Ureter (tissue), 1 donor: ENCODE measurements at regions not wholly inside any gene's neighbourhood (a gene's known extent, or its start where the extent isn't known, plus 50 kb on each side); places are given as distances from the start of the nearest gene placed in this dataset.
A peak's percentile ranks its signal among the peaks of the same experiment; 100 is the strongest.

Experiments used
- DNase-seq: peaks from one replicate; pipeline ENCODE4 v3.0.0-alpha.2; 2020; ENCODE audit warnings: low spot score
- donor health status: DM: yes; HTN: yes; CAD: no.

DNA sequence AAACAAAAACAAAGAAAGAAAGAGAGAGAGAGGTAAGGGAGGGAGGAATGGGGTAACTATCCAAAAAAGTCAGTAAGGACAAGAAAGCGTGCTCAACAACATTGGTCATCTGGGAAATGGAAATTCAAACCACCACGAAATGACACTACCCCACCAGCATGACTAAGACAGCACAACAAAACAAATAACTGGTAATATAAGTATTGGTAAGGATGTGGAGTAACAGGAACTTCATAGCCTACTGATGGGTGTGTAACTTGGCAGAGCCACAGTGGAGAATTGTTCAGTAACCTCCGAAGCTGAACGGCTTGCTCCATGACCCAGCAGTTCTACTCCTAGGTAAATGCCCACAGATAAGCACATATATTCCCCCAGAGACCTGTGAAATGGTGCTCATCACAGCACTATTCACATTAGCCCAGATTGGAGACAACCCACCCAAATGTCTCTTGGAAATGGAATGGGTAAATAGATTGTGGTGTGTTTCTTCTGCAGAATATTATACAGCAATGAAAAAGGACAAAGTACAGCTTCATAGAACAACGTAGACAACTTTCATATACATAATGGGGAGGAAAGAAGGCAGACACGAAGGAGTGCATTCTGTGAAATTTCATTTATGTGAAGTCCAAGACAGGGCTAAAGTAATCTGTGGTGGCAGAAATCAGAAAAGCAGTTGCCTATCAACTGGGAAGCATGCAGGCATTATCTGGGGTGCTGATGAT lies 95.5 kb upstream of the ATP6AP2 start:
- DNase-seq, result no peak

DNA sequence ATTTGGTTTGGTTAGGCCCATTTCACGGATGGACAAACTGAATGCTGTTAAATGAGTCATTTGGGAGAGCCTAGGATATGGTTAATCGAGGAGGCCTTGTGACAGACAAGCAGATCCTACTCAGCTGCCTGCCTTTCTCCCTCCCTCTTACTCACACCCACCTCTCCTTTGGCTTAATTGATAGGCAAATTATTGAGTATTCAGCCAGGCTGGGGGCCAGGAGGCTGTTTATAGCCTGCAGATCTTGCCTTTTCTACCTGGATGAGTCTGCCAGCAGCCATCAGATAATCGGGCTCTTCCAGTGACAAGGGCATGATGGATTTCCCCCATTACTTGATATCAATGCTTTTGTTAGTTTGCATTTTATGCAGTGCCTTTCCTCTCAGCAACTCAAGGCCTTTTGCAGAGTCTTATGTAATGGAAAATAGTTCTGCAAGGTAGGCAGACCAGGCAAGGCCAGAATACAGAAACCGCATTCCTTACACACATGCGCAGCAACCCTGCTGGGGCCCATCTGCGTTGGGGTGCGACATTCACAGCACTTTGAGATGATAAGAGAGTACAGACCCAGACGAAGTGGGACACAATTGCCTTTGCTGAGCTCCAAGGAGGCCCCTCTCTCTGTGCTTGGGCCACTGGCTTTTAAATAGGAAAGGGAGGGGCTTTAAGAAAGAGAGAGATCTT lies 96.2 kb upstream of the ATP6AP2 start:
- no peak for DNase-seq

DNA sequence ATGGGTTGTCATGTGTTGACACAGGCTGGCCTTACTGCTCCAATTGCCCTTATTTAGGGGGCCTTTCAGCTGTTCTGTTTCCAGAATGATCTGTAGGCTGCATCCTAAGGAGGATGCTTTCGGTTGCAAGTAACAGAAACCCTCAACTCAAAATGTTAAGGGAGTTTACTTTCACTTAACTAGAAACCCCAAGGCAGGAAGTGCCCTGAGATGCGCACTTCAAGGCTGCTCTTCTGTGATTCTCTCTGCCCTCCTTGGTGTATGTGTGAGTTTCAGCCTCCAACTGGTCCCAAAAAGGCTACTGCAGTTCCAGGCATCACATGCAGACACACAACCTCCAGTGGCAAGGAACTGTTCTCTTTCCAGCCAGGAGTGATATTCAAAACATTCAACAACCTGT lies 97.3 kb upstream of the ATP6AP2 start:
- no peak for DNase-seq

DNA sequence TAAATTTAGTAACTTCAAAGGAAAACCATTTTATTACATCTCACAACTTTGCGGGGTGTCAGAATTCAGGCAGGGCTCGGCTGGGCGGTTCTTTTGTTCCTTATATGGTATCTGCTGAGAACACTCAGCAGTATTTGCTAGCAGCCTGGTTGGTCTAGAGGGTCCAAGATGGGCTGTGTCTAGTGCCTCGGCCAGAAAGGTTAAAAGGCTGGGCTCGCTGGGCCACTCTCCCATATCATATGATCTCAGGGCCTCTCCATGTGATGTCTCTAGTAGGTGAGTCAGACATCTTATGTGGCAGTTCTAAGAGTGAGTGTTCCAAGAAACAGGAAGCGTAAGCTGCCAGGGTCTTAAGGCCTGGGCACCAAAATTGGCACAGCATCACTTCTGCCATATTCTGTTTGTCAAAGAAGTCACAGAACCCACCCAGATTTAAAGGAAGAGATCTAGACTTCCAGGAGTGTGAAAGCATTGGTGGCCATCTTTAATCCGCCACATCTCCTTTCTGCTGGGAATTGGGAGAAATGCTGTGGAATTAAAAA lies 100.9 kb upstream of the ATP6AP2 start:
- no peak for DNase-seq

DNA sequence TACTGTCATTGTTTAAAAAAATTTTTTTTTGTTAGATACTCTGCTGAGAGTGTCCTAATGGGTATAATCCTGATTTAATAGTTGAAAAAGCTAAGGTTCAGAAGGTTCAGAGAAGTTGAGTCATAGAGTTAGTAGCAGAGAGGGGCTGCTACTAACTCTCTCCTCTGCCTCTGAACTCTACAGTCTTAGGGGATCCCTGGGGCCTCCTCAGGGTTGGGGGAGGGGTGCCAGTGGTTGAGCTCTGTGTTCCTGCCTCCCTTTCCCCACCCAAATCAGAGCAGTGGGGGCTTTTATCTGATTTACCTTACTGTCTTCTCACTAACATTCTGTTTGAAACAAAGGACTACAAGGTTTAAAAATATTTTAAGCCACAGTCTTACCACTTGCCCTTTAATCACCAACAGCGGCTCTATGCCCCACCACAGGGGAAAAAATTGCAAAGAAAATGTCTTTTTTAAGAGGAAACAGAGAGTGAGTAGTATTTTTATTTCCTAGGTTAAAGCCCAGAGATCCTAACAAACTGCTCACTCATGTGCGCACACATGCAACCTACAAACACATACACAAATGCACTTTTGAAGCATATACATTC lies 102.2 kb upstream of the ATP6AP2 start:
- DNase-seq, result no peak

DNA sequence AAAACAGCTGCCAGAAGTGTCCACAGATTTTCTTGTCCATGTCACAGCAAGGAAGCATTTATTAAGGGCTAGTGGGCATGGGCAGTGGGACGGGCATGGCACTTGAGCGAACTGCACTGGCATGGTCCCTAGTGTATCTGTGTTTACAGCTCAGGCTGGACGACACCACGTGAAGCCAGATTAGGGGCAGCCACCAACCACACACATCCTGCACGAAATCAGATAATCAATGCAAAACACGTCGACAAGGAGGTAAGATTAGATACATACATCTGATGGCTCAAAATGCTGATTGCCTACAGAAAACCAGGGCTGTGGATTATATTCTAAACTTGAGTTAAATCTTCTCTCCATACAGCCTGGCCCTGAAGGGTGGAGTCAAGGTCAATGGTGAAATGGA lies 103.8 kb upstream of the ATP6AP2 start:
- DNase-seq, result no peak

DNA sequence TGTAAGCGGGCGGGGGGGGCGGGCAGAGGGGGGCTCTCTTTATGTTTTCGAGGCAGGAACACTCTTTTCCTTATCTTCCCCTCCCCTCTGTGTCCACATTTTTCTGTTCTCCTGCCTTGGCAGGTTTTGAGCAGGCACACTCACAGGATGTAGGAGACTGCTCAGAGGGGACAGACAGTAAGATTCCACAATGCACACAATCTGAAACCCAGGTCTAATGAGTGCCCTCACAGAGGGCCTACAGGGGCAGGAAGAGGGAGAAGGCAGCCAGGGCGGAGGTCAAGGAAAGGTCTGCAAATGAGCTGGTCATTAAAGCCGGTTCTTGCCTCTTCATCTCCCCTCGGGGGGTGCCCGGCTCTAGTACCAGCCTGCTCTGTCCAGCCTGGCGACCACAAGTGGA lies 106.1 kb upstream of the ATP6AP2 start:
- no peak for DNase-seq

DNA sequence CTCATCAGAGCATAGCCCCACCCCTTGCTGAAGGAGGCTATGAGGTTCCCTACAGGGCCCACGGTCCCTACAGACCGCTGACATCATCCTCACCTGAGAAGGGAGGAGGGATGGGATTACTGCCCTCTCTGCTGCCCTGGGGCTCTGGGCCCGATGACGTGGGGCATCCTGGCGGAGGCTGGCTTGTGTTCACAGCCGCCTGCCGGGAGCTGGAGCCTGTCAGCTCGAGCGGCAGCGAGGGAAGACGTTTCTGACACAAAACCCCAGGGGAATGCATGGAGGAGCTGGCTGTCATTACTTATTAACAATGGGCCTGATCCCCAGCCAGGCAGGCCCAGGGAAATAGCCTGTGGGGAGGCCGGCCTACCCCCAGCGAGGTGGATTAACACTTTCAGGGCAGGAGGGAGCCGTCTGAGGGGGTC lies 106.6 kb upstream of the ATP6AP2 start:
- DNase-seq, result no peak

DNA sequence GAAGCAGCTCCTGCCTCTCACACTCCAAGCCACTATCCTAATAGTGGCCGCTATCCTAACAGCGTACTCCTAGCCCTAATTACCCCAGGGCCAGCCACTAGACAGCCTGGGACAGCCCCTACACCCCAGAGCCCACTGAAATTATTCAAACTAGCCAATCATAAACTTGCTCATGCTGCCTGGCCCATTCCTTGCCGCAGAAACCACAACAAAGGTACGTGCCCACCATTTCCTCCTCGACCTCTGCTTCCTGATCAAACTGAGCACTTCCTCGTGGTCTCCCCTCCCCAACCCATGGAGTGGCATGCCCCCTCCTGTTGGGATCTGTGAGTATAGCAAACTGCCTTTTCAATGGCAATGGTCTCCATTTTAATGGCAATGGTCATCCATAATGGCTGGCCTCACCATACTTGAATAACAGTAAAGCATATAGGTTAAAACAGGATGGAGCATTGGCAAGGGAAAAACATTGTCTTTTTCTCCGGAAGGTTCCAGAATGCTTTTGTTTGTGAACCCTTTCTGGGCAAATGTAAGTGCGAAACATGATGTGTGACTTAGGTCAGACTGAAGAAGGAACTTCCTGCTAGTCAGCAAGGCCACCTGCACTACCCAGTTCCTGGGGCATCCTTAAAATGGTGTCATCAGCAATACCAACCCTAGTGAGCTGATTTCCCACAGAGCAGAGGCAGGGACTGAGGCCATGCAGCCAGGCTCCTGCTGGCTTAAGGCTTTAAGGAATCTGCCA lies 107.1 kb upstream of the ATP6AP2 start:
- DNase-seq, result no peak

DNA sequence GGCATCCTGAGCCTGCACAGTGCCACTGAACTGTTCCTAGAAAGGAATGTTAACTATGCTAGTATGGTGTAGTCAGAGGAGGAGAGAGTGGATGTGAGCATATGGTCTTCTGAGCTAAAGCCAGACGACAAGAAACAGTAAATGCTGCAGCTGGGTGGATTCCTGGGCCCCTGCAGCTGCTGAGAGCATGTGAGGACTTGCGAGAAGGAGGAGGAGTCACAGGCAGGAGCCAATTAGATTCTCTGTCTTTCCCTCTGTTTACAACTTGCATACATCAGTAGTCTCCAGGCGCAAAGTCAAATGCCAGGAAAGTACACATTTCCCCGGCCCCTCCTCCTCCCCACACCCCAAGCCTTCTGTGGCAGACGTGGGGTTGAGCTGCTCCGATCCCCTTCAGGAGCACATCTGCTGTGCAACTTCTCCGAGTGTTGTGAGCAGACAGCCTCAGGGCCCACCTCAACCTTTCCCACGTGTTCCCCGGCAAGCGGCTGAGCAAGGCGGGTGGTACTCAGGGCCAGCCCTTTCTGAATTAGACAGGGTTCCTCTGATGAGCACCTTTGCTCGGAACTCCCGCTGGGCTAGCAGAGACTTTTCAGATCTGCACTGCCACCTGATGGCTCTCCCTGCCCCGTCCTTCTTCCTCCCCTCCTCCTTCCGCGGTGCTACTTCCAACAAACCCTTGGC lies 108.7 kb upstream of the ATP6AP2 start:
- DNase-seq, result peak; percentile 53

DNA sequence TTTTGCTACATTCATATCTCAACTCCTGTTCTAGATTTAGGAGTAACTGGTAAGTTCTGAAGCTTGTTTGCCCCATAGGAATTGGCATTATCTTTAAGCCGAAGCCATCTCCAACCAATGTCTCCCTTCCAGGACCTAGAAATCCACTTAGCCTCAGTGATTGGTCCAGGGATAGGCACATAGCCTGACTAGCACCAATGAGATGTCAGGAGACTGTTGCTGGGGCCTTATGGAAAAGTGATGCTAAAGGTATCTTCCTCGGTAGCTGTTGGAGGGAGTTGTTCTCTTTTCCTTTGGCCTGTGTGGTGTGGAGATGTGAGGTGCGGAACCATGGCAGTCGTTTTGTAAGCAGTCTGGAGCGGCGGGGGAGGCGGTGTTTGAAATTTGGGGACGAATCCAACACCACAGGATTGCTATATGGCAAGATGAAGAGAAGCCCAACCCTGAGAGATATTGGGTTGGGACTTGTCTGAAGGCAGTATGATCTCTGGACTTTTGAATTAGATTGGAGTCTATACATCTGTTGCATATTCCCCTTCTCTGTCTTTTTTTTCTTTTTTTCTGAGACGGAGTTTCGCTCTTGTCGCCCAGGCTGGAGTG lies 109.8 kb upstream of the ATP6AP2 start:
- no peak for DNase-seq

DNA sequence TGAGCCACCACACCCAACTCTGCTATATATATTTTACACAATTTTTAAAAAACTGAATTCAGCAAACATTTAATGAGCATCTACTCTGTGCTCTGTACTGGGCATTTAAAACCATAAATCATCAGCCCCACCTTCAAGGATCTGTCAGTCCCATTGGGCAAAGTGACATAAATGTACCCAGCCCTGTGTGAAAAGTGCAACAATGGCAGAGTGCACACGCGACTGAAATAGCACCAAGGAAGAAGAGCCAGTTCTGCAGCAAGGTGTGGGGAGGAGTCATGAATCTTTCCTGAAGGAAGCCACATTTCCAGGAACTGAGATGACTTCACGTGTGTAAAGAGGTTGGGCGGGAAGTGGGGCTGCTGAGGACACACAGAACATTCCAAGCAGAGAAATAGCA lies 111.5 kb upstream of the ATP6AP2 start:
- DNase-seq, result no peak

DNA sequence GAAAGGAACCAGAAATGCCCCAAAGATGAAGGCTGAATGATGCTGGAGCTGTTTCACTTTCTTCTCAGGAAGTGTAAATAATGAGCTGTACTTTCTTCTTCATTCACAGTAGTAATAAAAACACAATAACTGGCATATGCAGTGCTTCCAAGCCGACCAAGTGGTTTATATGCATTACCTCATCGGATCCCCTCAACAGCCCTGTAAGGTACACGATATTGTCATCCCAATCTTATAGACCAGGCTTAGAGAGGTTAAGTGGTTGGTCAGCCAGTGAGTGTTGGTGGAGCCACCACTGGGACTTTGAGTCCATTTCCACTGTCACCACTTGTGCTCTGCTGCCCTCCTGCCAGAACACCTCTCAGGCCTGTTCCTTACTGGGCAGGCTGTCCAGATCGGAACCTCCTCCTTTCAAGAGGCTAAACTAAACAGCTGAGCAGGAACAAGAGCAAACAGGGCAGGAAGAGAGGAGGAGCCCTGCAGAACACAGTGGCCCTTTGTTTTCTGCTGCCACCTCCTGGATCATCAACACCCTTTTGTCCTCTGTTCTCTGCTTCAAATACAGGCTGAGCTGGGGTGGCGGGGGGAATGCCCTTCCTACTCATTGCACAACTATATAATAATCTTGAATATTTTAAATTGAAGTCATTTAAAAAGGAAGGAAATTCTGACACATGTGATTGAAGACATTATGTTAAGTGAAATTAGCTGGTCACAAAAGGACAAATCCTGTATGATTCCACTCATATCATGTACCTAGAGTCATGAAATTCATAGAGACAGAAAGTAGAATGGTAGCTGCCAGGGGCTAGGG lies 112.5 kb upstream of the ATP6AP2 start:
- peak; percentile 60 for DNase-seq

DNA sequence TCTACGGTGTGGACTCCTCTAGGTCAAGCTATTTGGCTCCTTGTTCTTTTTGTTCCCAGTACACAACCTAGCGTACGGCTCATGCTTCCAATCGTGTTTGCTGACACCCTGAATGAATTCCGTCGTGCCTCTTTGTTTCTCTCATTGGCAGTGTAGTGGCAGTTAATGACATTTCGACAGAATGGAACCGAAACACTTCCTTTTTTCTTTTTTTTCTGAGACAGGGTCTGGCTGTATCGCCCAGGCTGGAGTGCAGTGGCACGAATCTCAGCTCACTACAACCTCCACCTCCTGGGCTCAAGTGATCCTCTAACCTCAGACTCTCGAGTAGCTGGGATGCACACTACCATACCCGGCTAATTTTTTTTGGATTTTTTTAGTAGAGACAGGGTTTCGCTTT lies 113.3 kb upstream of the ATP6AP2 start:
- no peak for DNase-seq

DNA sequence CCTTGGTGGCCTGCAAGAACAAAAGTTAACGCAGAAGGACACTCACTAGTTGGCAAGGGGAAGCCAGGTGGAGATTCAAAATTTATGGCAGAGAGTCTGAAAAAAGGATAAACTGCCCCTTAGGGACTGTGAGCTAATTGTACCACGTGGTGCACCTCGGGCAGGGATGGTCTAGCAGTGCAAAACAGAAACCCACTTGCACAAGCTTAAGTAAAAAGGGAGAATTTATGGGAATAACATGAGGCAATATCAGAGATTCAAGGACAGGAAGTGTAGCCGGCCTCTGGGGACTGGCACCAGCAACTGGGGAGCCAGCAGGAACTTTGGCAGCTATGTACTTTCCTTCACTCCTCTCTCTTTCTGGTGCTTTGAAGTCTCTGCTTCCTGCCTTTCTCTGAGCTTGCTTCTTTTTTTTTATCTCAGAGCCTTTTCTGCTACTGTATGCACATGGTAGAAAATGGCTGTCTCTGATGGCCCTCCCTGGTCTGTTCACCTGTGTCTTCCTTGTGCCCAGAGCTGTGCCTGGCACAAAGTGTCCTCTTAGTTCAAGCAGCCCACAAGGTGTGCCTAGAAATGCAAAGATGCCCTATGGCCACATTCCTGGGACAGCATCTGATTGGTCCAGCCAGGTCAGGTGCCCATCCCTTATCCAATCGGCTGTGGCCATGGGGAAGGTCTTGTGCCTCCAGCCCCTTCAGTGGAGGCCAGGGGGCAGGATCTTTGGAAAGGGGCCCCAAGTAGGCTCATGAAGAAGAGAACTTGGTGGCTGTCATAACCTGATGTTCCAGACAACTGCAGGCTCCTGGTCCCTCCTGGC lies 114.8 kb upstream of the ATP6AP2 start:
- DNase-seq, result no peak

DNA sequence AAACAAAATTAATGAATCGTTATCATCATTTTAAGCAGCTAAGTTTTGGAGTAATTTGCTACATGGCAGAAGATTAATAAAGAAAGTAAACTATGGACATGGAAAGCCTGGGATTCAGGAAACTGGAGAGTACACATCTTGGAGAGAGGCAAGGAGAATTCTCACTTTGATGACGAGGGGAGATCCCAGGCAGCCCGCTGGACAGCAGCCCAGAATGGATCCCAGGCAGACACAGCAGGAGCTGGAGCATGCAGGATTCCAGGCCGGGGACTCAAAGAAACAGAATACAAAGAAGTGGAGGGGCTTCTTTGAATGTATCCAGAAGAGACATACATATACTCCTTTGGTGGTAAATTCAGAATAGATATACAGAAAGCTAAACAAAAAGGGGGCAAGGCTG lies 118.0 kb upstream of the ATP6AP2 start:
- DNase-seq, result no peak

DNA sequence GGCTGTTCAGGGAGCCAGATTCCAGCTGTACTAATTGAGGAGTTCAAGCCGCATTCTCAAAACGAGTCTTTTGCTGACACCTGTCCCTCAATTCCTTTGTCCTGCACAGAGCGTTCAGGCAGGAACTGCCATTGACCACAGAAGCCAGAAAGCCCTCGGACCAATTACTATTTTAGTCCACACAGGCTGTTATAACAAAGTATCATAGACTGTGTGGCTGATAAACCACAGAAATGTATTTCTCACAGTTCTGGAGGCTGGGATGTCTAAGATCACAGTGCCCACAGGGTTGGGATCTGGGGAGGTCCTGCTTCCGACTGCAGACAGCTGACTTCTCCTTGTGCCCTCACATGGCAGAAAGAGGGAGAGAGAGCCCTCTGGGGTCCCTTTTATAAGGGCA lies 119.8 kb upstream of the ATP6AP2 start:
- no peak for DNase-seq

DNA sequence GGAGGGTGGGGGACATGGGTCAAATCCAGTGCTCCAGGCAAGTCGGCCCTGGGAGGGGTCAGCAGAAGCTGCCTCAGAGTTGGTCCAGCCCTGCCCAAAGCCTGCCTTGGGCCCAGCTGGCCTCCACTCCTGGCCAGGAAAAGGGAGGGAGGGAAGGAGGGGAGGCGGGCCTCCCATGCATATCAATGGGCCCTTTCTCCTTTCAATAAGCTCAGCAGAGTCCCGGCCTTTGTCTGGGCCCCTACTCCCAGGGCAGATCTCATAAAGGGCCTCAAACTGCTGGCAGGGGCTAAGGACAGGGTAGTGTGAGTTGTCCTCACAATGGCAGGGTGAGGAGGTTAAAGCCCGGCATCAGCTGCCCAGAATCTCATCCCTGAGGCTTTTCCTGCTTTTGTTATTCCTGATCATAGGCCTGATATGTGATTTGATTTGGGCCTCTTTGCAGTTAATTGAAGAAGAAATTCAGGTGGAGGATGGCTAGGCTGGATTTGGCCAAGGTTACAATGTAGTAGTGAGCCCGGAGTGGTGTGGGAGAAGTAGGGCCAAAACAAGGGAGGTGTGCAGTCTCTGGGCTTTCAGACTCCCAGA lies 121.1 kb upstream of the ATP6AP2 start:
- DNase-seq, result no peak

DNA sequence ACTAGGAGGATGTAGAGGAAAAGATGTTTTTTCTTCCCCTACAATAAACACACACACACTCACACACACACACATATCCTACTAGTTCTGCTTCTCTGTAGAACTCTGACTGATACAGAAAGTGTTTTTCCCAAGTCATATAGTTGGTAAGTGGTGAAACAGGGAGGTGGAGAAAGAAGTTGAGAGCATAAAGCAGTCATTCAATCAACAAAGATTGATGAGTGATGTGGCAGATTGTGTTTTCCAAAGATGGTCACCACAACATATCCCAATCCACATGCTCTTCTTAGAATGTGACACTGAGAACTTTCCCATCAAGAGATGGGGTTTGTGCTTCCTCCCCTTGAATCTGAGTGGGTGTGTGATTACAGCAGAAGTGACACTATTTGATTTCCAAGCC lies 123.4 kb upstream of the ATP6AP2 start:
- no peak for DNase-seq
